ENCODE measurements at regions not wholly inside any gene's neighbourhood (a gene's known extent, or its start where the extent isn't known, plus 50 kb on each side); places are given as distances from the start of the nearest gene placed in this dataset.
A peak's percentile ranks its signal among the peaks of the same experiment; 100 is the strongest.

DNA sequence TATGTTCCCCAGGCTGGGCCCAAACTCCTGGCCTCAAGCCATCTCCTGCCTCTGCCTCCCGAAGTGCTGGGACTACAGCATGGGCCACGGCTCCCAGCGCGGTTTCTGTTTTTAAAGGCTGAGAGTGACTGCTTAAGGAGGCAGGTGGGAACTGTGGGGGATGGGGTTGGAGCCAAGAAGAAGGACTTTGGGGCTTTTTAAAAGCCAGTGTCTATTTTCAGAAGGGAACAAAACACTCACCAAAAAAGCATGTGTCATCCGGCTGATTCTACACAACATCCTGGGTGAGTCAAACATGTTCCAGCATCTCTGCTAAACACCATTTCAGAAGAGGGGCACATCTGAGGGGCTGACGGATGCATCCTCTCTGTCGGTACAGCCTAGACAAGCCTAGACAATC is 824.5 kb downstream of the TYW1 start:
- no peak overlapping the region for H3K27ac ChIP-seq
- H3K4me3 ChIP-seq: no peak overlapping the region
- no peaks in the 10 kb centered on the region for H3K9me3 ChIP-seq
- H3K27me3 ChIP-seq: no peaks in the 10 kb centered on the region
- H3K4me1 ChIP-seq: no peaks in the 10 kb centered on the region
- DNase-seq: no peak
- no peak for ATAC-seq
- WGBS, 2 donors: 74 to 91% methylated on average over 7 of the region's 7 CpGs
- H3K36me3 ChIP-seq: no peaks in the 10 kb centered on the region
- TF ChIP-seq, protein P1, sequence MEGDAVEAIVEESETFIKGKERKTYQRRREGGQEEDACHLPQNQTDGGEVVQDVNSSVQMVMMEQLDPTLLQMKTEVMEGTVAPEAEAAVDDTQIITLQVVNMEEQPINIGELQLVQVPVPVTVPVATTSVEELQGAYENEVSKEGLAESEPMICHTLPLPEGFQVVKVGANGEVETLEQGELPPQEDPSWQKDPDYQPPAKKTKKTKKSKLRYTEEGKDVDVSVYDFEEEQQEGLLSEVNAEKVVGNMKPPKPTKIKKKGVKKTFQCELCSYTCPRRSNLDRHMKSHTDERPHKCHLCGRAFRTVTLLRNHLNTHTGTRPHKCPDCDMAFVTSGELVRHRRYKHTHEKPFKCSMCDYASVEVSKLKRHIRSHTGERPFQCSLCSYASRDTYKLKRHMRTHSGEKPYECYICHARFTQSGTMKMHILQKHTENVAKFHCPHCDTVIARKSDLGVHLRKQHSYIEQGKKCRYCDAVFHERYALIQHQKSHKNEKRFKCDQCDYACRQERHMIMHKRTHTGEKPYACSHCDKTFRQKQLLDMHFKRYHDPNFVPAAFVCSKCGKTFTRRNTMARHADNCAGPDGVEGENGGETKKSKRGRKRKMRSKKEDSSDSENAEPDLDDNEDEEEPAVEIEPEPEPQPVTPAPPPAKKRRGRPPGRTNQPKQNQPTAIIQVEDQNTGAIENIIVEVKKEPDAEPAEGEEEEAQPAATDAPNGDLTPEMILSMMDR (IDR thresholded peaks at IDR 0.05): no peak
- intact Hi-C loops (cut with DNase I): no loop called here
- FAIRE-seq: no peak

DNA sequence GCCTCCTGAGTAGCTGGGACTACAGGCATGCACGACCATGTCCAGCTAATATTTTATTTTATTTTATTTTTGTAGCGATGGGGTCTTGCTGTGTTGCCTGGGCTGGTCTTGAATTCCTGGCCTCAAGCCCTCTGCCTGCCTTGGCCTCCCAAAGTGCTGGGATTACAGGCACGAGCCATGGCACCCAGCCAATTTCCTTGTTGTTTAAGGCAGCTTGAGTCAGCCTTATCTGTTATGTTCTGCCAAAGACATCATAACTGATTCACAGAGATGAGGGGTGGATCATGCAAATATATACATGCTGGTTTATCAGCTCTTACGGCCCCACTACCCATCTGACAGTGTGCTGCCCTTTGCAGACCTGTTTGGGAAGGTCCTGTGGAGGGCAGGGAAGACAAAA is 826.7 kb downstream of the TYW1 start:
- Histone ChIP-seq H3K36me3 (no peaks in the 10 kb centered on the region), H3K4me3 (no peak overlapping the region), H3K27me3 (no peaks in the 10 kb centered on the region), H3K27ac (no peak overlapping the region), H3K4me1 (no peaks in the 10 kb centered on the region), H3K9me3 (no peaks in the 10 kb centered on the region)
- ATAC-seq (peak in 3 of 4 donors; percentile 35 to 46 (median 38)), FAIRE-seq (no peak), DNase-seq (peak in 4 of 6 donors; percentile 26 to 50 (median 39))
- 36 to 39% methylated on average over 4 of the region's 4 CpGs for WGBS, 2 donors
- TF ChIP-seq, protein P1 (IDR thresholded peaks at IDR 0.05): no peak
- intact Hi-C loops (cut with DNase I): no loop called here

DNA sequence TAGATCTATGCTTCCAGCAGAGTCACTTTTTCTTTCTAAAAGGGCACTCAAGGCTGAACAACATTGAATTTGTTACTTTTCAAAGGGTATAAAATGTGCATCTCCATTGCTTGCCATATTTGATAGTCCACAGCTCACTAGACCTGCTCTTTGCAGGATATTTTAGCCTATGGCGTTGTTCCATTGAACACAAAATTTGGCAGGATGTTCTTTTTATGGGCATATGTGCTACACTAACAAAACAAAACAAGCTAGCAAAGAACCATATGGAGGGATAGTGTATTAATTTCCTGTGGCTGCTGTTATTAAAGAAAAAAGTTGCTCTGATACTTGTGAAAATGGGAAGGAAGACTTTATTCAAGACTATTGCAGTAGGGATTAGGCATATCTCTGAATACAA is 828.7 kb downstream of the TYW1 start:
- WGBS, 2 donors: 54 to 74% methylated on average over 1 of the region's 1 CpG
- no peaks in the 10 kb centered on the region for H3K4me1 ChIP-seq
- H3K27me3 ChIP-seq: no peaks in the 10 kb centered on the region
- TF ChIP-seq, protein P1 (IDR thresholded peaks at IDR 0.05): no peak
- FAIRE-seq (no peak), DNase-seq (no peak), ATAC-seq (no peak)
- H3K27ac ChIP-seq: no peak overlapping the region
- intact Hi-C loops (cut with DNase I): no loop called here
- no peaks in the 10 kb centered on the region for H3K9me3 ChIP-seq
- H3K36me3 ChIP-seq: no peaks in the 10 kb centered on the region
- no peak overlapping the region for H3K4me3 ChIP-seq

DNA sequence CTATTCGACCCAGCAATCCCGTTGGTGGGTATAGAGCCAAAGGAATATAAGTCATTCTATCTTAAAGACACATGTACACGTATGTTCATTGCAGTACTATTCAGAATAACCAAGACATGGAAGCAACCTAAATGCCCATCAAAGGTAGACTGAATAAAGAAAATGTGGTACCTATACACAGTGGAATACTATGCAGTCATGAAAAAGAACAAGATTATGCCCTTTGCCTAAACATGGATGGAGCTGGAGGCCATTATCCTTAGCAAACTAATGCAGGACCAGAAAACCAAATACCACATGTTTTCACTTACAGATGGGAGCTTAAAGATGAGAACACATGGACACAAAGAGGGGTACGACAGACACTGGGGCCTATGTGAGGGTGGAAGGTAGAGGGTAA is 845.3 kb downstream of the TYW1 start:
- FAIRE-seq: no peak
- intact Hi-C loops (cut with DNase I): no loop called here

DNA sequence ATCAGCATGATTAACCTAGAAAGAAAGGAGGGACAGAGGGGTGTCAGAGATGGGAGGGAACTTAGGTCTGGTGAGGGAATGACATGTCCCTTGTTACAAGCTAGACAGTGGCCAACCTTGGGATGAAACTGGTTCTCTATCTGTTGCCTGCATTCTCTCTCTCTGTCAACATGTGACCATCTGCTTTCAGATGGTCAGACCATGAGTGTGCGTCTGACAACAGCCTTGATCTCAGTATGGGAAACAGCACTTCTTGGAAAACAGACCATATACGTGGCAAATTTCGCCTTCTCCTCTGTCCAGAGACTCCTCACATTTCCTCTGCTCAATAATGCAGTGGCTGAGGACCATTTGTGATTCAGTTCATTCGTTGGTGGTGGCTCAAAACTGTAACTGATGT is 845.9 kb downstream of the TYW1 start:
- TF ChIP-seq, protein P1 (IDR thresholded peaks at IDR 0.05): no peak
- H3K27ac ChIP-seq: no peak overlapping the region
- no peaks in the 10 kb centered on the region for H3K4me1 ChIP-seq
- FAIRE-seq (no peak), DNase-seq (no peak), ATAC-seq (no peak)
- H3K36me3 ChIP-seq: no peaks in the 10 kb centered on the region
- H3K4me3 ChIP-seq: no peak overlapping the region
- no peaks in the 10 kb centered on the region for H3K9me3 ChIP-seq
- no peaks in the 10 kb centered on the region for H3K27me3 ChIP-seq
- intact Hi-C loops (cut with DNase I): no loop called here
- WGBS, 2 donors: 53 to 60% methylated on average over 4 of the region's 4 CpGs

More for the DNA sequence above, 845.3 kb downstream of the TYW1 start:
- Histone ChIP-seq H3K27me3 (no peaks in the 10 kb centered on the region), H3K9me3 (no peaks in the 10 kb centered on the region), H3K4me1 (no peaks in the 10 kb centered on the region), H3K4me3 (no peak overlapping the region), H3K36me3 (no peaks in the 10 kb centered on the region), H3K27ac (no peak overlapping the region)
- DNase-seq (no peak), ATAC-seq (no peak)
- WGBS, 2 donors: 76 to 86% methylated on average over 4 of the region's 4 CpGs
- TF ChIP-seq, protein P1 (IDR thresholded peaks at IDR 0.05): no peak

All from pancreas (tissue), 10 donors.